ENCODE measurements at regions not wholly inside any gene's neighbourhood (a gene's known extent, or its start where the extent isn't known, plus 50 kb on each side); places are given as distances from the start of the nearest gene placed in this dataset.

DNA sequence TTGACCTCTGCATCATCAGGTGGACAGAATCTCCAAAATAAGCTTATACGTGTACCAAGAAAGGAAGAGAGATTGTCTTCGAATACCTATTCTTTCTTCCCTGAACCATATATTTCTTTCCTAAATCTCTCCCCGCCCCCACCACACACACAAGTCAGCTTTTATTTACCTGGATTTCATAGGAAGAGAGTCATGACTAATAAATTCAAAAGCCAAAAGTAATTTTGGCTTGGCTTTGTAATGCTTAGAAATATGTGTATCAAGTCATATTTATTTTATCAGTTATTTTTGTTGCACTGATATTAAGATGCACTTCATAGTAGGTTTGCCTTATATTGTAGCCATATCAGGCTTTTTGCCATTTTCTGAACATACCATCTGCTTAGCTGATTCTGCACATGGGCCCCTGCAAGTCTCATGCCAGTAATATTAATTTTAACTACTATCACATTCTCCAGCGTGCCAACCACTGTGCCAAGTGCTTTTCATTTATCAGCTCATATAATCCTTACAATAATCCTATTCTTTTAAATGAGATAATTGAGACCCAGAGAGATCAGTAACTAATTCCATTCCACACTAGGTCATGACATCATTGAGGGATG is 1405.3 kb upstream of the NUDT12 start:
- Mint-ChIP-seq H3K4me1 (ENCODE audit: low read depth, unreplicated experiment) (no peaks in the 10 kb centered on the region), H3K36me3 (ENCODE audit: insufficient read depth, unreplicated experiment) (no peaks in the 10 kb centered on the region), H3K27ac (ENCODE audit: unreplicated experiment) (no peak overlapping the region), H3K4me3 (ENCODE audit: low read depth, unreplicated experiment) (no peak overlapping the region), H3K9me3 (ENCODE audit: low read depth, unreplicated experiment) (no peaks in the 10 kb centered on the region), H3K27me3 (ENCODE audit: unreplicated experiment) (no peaks in the 10 kb centered on the region)
- DNase-seq, result no peak
- TF ChIP-seq CTCF (IDR thresholded peaks at IDR 0.05; ENCODE audit: unreplicated experiment), result no peak
- CTCF ChIA-PET, result no interaction called here
- intact Hi-C loops (cut with micrococcal nuclease; ENCODE audit: unreplicated experiment), result no loop called here
- BruUV-seq (replicated peaks), result no TSS peak

- TF ChIP-seq CTCF (IDR thresholded peaks at IDR 0.05; ENCODE audit: unreplicated experiment), result no peak
- Mint-ChIP-seq H3K27me3 (ENCODE audit: unreplicated experiment) (no peaks in the 10 kb centered on the region), H3K4me1 (ENCODE audit: low read depth, unreplicated experiment) (no peaks in the 10 kb centered on the region), H3K27ac (ENCODE audit: unreplicated experiment) (no peak overlapping the region), H3K9me3 (ENCODE audit: low read depth, unreplicated experiment) (no peaks in the 10 kb centered on the region), H3K4me3 (ENCODE audit: low read depth, unreplicated experiment) (no peak overlapping the region), H3K36me3 (ENCODE audit: insufficient read depth, unreplicated experiment) (no peaks in the 10 kb centered on the region)
- BruUV-seq (replicated peaks), result no TSS peak
- DNase-seq, result no peak
- intact Hi-C loops (cut with micrococcal nuclease; ENCODE audit: unreplicated experiment), result no loop called here
- CTCF ChIA-PET, result no interaction called here
Observed at GRCh38 chr5:104965006-104965405, 1402.4 kb upstream of the NUDT12 start.

DNA sequence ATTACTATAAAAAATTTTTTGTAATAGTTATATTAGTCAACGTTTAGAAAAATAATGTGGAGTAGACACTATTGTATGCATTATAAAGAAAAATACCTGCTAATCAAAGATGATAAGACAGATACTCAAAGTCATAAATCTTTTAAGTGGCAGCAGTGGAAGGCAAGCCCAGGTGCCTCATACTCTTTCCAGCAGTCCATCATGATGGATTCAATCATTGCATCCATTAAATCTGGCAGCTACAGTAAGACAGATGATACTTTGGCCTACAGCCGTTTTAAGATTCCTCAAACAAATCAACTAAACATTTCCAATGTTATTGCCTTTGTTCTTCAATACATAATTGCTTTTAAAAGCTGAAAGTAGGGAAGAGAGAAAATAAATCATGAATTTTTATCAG is 1392.9 kb upstream of the NUDT12 start:
- no TSS peak for BruUV-seq (replicated peaks)
- DNase-seq, result no peak
- no peaks in the 10 kb centered on the region for H3K27me3 Mint-ChIP-seq (ENCODE audit: unreplicated experiment)
- CTCF ChIA-PET, result no interaction called here
- H3K9me3 Mint-ChIP-seq (ENCODE audit: low read depth, unreplicated experiment), result no peaks in the 10 kb centered on the region
- no peak overlapping the region for H3K27ac Mint-ChIP-seq (ENCODE audit: unreplicated experiment)
- TF ChIP-seq CTCF (IDR thresholded peaks at IDR 0.05; ENCODE audit: unreplicated experiment), result no peak
- intact Hi-C loops (cut with micrococcal nuclease; ENCODE audit: unreplicated experiment), result no loop called here
- H3K36me3 Mint-ChIP-seq (ENCODE audit: insufficient read depth, unreplicated experiment), result no peaks in the 10 kb centered on the region
- H3K4me3 Mint-ChIP-seq (ENCODE audit: low read depth, unreplicated experiment), result no peak overlapping the region
- no peaks in the 10 kb centered on the region for H3K4me1 Mint-ChIP-seq (ENCODE audit: low read depth, unreplicated experiment)

DNA sequence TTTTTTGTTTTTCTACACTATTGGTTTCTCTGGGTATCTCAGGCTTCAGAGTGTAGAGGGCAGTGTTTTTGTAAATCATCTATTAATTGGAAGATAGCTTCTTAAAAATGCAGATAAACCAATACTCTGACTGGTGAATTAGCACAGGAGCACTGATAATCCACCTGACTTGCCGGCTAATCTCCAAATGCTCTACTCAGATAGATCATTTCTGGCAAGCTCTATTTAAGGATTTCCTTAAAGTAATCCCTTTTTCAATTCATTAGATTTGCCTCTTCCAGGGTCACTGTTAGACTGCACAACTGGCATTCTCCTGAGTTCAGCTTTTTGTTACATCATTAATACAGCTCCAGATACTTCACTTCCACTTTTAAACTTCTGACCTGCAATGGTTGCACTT is 1390.3 kb upstream of the NUDT12 start:
- Mint-ChIP-seq H3K27me3 (ENCODE audit: unreplicated experiment) (no peaks in the 10 kb centered on the region), H3K4me3 (ENCODE audit: low read depth, unreplicated experiment) (no peak overlapping the region), H3K27ac (ENCODE audit: unreplicated experiment) (no peak overlapping the region), H3K9me3 (ENCODE audit: low read depth, unreplicated experiment) (no peaks in the 10 kb centered on the region), H3K4me1 (ENCODE audit: low read depth, unreplicated experiment) (no peaks in the 10 kb centered on the region), H3K36me3 (ENCODE audit: insufficient read depth, unreplicated experiment) (no peaks in the 10 kb centered on the region)
- CTCF ChIA-PET, result no interaction called here
- no TSS peak for BruUV-seq (replicated peaks)
- no peak for TF ChIP-seq CTCF (IDR thresholded peaks at IDR 0.05; ENCODE audit: unreplicated experiment)
- no peak for DNase-seq
- intact Hi-C loops (cut with micrococcal nuclease; ENCODE audit: unreplicated experiment), result no loop called here

Measured in Calu3 (cell line).